ENCODE measurements at regions not wholly inside any gene's neighbourhood (a gene's known extent, or its start where the extent isn't known, plus 50 kb on each side); places are given as distances from the start of the nearest gene placed in this dataset.

- Histone ChIP-seq H3K27ac (no peak overlapping the region), H3K4me3 (no peak overlapping the region), H3K4me1 (no peaks in the 10 kb centered on the region), H3K9me3 (peaks cover 0 to 21% (median 6%) of the 10 kb centered on the region in 4 donors), H3K27me3 (no peaks in the 10 kb centered on the region), H3K36me3 (no peaks in the 10 kb centered on the region)
- TF ChIP-seq EP300 (IDR thresholded peaks at IDR 0.05) (no peak), POLR2A (IDR thresholded peaks at IDR 0.05) (no peak), CTCF (IDR thresholded peaks at IDR 0.05) (no peak)
- 89 to 100% methylated on average over 1 of the region's 1 CpG for WGBS, 2 donors
- no peak for DNase-seq (ENCODE audit: low spot score in 2 of 2)
These were observed 158.1 kb upstream of the USP38 start for GRCh38 chr4:143026459-143027170.

- TF ChIP-seq CTCF (IDR thresholded peaks at IDR 0.05) (no peak), POLR2A (IDR thresholded peaks at IDR 0.05) (no peak), EP300 (IDR thresholded peaks at IDR 0.05) (no peak)
- DNase-seq (ENCODE audit: low spot score in 2 of 2): no peak
- WGBS, 2 donors: 66 to 75% methylated on average over 1 of the region's 1 CpG
- H3K9me3 ChIP-seq: peaks cover 0 to 13% (median 0%) of the 10 kb centered on the region in 4 donors
- no peaks in the 10 kb centered on the region for H3K36me3 ChIP-seq
- no peak overlapping the region for H3K4me3 ChIP-seq
- no peaks in the 10 kb centered on the region for H3K27me3 ChIP-seq
- H3K4me1 ChIP-seq: no peaks in the 10 kb centered on the region
- H3K27ac ChIP-seq: no peak overlapping the region
These were observed 149.1 kb upstream of the USP38 start for GRCh38 chr4:143035661-143036060.

GRCh38 chr4:143036443-143036842 lies 148.3 kb upstream of the USP38 start:
- no peak overlapping the region for H3K27ac ChIP-seq
- TF ChIP-seq POLR2A (IDR thresholded peaks at IDR 0.05): no peak
- no peak for TF ChIP-seq CTCF (IDR thresholded peaks at IDR 0.05)
- TF ChIP-seq EP300 (IDR thresholded peaks at IDR 0.05): no peak
- whole genome bisulfite sequencing, 2 donors: 41 to 50% methylated on average over 2 of the region's 2 CpGs
- H3K4me1 ChIP-seq: no peaks in the 10 kb centered on the region
- peaks cover 0 to 10% (median 0%) of the 10 kb centered on the region in 4 donors for H3K9me3 ChIP-seq
- no peaks in the 10 kb centered on the region for H3K27me3 ChIP-seq
- no peaks in the 10 kb centered on the region for H3K36me3 ChIP-seq
- H3K4me3 ChIP-seq: no peak overlapping the region
- DNase-seq (ENCODE audit: low spot score in 2 of 2): no peak

- H3K9me3 ChIP-seq: no peaks in the 10 kb centered on the region
- no peak overlapping the region for H3K4me3 ChIP-seq
- H3K27me3 ChIP-seq: no peaks in the 10 kb centered on the region
- TF ChIP-seq EP300 (IDR thresholded peaks at IDR 0.05) (no peak), CTCF (IDR thresholded peaks at IDR 0.05) (no peak), POLR2A (IDR thresholded peaks at IDR 0.05) (no peak)
- no peak for DNase-seq (ENCODE audit: low spot score in 2 of 2)
- no peaks in the 10 kb centered on the region for H3K36me3 ChIP-seq
- WGBS, 2 donors: 75 to 78% methylated on average over 4 of the region's 4 CpGs
- no peak overlapping the region for H3K27ac ChIP-seq
- no peaks in the 10 kb centered on the region for H3K4me1 ChIP-seq
These were observed 138.3 kb upstream of the USP38 start for GRCh38 chr4:143046454-143046853.

- Histone ChIP-seq H3K4me1 (no peaks in the 10 kb centered on the region), H3K27ac (no peak overlapping the region), H3K4me3 (no peak overlapping the region), H3K36me3 (no peaks in the 10 kb centered on the region), H3K9me3 (no peaks in the 10 kb centered on the region), H3K27me3 (no peaks in the 10 kb centered on the region)
- WGBS, 2 donors: 89% methylated on average over 4 of the region's 4 CpGs
- TF ChIP-seq CTCF (IDR thresholded peaks at IDR 0.05) (no peak), EP300 (IDR thresholded peaks at IDR 0.05) (no peak), POLR2A (IDR thresholded peaks at IDR 0.05) (no peak)
- no peak for DNase-seq (ENCODE audit: low spot score in 2 of 2)
These were observed 137.8 kb upstream of the USP38 start for GRCh38 chr4:143046906-143047305.
